ENCODE measurements at regions not wholly inside any gene's neighbourhood (a gene's known extent, or its start where the extent isn't known, plus 50 kb on each side); places are given as distances from the start of the nearest gene placed in this dataset.

DNA sequence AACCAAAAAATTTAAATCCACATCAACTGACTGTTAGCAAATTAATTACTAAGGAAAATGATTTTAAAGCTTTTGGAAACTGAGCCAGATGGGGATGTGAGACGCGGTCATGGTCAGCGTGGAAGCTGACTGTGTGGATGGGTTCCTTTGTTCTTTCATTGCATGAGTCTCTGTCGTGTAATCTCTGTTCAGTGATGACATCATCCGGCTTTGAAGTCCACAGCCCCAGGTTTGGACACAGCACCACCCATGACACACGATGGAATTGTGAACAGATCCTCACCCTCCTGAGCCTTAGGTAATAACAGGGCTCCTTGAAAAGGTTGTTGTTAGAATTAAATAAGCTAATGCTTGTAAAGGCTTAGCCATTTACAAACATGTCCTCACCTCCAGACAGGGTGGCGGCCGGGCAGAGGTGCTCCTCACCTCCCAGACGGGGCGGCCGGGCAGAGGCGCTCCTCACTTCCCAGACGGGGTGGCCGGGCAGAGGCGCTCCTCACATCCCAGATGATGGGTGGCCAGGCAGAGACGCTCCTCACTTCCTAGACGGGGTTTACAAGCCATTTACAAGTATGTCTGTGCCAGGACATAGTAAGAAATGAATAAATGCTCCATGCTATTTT lies 677.3 kb downstream of the TBC1D22A start:
- Histone ChIP-seq H3K4me3 (ENCODE audit: low read length) (no peak overlapping the region), H3K27me3 (ENCODE audit: insufficient read depth, low read length) (no peaks in the 10 kb centered on the region), H3K9me3 (ENCODE audit: low read depth, low read length) (no peaks in the 10 kb centered on the region), H3K4me1 (ENCODE audit: insufficient read depth, low read length) (no peaks in the 10 kb centered on the region)

DNA sequence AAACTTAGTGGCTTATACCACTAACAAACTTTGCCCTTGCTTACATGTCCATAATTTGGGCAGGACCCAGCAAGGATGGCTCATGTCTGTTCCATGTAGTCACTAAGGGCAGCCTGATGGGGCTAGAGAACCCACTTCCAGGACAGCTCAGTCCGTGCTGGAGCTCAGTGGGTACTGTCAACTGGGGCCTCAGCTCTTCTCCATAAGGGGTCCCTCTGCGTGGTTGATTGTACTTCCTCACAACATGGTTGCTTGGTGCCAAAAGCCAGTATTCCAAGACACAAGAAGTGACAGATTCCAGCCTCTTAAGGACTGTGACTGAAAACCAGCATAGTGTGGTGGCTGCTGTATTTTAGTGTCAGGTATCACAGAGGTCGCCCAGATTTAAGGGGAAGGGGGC lies 675.2 kb downstream of the TBC1D22A start:
- no peaks in the 10 kb centered on the region for H3K4me1 ChIP-seq (ENCODE audit: insufficient read depth, low read length)
- no peaks in the 10 kb centered on the region for H3K27me3 ChIP-seq (ENCODE audit: insufficient read depth, low read length)
- H3K9me3 ChIP-seq (ENCODE audit: low read depth, low read length): no peaks in the 10 kb centered on the region
- H3K4me3 ChIP-seq (ENCODE audit: low read length): no peak overlapping the region

DNA sequence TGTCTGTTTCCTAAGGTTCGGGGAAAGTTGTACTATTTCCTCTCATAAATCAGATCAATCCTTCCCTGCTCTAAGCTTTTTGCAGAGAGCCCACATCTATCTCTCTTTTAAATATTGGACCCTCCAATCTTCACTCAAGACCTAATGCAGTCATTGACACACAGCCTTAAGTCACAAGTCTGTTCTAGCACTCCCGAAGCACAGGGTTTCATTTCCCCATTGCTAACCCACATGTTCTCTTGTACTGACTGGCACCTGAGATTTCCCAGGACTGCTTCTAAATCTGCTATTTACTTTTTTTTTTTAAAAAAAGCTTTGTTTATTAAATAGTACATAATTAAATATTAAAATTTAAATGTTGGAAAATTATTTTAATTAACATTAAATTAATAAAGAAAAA lies 674.7 kb downstream of the TBC1D22A start:
- Histone ChIP-seq H3K27me3 (ENCODE audit: insufficient read depth, low read length) (no peaks in the 10 kb centered on the region), H3K9me3 (ENCODE audit: low read depth, low read length) (no peaks in the 10 kb centered on the region), H3K4me1 (ENCODE audit: insufficient read depth, low read length) (no peaks in the 10 kb centered on the region), H3K4me3 (ENCODE audit: low read length) (no peak overlapping the region)

DNA sequence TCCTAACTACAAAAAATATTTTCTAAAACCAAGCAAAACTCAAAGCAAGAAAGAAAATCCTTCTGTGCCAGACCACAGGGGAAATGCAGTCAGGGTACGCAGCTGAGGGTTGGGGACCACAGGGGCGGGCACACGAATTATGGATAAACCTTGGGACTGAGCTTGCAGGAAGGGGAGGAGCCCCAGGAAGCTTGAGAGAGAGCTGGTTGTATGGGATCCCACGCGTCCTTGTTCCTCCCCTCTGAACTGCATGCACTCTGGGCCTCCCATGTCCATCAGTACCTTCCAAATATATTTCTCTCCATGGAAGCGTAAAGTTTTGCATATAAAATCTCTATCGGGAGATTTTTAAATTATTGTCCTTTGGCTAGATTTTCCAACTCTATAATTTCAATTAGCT lies 673.4 kb downstream of the TBC1D22A start:
- no peak overlapping the region for H3K4me3 ChIP-seq (ENCODE audit: low read length)
- H3K4me1 ChIP-seq (ENCODE audit: insufficient read depth, low read length): no peaks in the 10 kb centered on the region
- H3K27me3 ChIP-seq (ENCODE audit: insufficient read depth, low read length): no peaks in the 10 kb centered on the region
- no peaks in the 10 kb centered on the region for H3K9me3 ChIP-seq (ENCODE audit: low read depth, low read length)

DNA sequence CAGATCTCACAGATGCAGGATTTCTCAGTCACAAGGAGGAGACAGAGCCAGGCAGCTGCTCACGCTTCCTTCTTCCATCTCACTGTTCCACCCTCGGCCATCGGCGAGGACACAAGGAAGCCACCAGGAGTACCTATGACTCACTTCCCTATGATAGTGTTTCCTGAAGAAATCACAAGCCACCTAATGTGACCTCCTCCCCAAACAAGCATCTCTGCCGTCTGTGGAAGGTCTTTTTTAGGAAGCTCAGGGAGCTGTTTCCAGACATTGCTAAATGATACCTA lies 672.7 kb downstream of the TBC1D22A start:
- H3K4me1 ChIP-seq (ENCODE audit: insufficient read depth, low read length): no peaks in the 10 kb centered on the region
- no peaks in the 10 kb centered on the region for H3K9me3 ChIP-seq (ENCODE audit: low read depth, low read length)
- H3K4me3 ChIP-seq (ENCODE audit: low read length): no peak overlapping the region
- H3K27me3 ChIP-seq (ENCODE audit: insufficient read depth, low read length): no peaks in the 10 kb centered on the region

DNA sequence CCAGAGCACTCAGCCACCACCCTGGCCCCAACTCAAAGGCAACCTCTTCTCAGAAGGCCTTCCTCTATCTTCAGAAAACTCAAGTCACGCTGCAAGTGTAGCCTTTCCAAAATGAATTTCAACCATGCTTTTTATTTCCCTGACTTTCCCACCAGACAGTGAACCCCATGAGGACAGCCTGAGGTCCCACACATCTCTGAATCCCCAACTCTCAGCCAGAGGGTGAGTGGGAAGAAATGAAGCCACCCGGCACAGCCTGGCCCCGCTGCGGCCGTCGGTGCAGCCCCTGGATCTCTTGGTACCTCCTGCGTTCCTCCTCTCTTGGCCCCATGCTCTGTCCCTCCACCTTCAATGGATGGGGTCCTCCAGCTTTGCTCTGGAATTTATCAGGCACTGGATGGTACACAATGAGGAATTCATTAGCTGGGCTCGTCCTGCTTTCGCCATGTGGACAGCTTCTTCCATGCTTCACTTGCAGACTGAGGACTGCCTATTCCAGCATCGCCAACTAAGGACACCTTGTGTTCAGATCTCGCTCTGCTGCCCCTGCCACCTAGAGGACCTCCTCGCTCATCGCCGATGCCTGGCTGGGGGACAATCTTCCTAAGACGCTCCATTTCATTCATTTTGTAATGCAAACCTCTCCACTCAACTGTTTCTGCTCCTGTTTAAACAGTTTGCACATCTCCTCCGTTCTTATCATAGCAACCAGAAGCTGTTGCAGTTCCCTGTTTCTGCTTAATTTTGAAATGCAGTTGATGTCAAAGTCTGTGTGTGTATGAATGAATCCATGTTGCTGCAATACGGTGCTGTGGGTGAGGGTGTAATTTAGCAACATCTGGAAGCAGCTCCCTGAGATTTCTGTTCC lies 672.1 kb downstream of the TBC1D22A start:
- H3K27me3 ChIP-seq (ENCODE audit: insufficient read depth, low read length): no peaks in the 10 kb centered on the region
- no peak overlapping the region for H3K4me3 ChIP-seq (ENCODE audit: low read length)
- no peaks in the 10 kb centered on the region for H3K9me3 ChIP-seq (ENCODE audit: low read depth, low read length)
- H3K4me1 ChIP-seq (ENCODE audit: insufficient read depth, low read length): no peaks in the 10 kb centered on the region

DNA sequence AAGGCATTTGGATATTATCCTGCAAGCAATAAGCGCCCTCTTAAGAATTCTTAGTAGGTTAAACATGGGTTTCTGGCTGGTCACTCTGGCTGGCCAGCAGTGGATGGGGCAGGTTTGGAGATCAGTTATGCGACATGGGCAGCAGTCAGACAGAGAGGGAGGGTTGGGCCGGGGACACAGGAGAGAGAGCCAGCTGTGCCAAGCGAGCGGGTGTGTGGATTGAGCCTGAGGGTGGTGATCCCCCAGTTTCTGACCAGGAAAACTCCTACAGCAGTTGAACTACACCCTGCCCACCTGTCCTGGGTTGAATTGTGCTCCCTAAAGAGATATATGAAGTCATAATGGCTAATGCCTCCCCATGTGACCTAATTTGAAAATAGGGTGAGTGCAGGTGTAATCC lies 671.2 kb downstream of the TBC1D22A start:
- Histone ChIP-seq H3K4me1 (ENCODE audit: insufficient read depth, low read length) (no peaks in the 10 kb centered on the region), H3K4me3 (ENCODE audit: low read length) (no peak overlapping the region), H3K27me3 (ENCODE audit: insufficient read depth, low read length) (no peaks in the 10 kb centered on the region), H3K9me3 (ENCODE audit: low read depth, low read length) (no peaks in the 10 kb centered on the region)

DNA sequence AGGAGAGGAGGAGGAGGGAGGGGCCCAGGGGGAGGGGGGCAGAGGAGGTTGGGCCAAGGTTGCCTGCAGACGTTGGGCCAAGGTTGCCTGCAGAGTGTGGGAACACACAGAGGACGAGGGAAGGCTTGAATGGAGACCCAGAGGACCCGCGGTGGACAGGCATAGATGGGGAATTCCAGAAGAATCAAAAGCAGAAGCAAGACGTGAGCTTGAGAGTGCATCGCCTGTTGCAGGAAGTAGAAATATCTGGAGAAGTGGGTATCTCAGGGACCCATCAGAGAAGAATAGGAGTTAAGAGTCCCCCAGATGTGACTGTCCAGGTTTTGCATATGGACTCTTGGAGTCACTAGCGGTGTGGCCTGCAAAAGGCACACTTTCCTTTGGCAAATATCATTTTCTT lies 670.2 kb downstream of the TBC1D22A start:
- Histone ChIP-seq H3K27me3 (ENCODE audit: insufficient read depth, low read length) (peaks cover 3% of the 10 kb centered on the region), H3K9me3 (ENCODE audit: low read depth, low read length) (no peaks in the 10 kb centered on the region), H3K4me3 (ENCODE audit: low read length) (no peak overlapping the region)

DNA sequence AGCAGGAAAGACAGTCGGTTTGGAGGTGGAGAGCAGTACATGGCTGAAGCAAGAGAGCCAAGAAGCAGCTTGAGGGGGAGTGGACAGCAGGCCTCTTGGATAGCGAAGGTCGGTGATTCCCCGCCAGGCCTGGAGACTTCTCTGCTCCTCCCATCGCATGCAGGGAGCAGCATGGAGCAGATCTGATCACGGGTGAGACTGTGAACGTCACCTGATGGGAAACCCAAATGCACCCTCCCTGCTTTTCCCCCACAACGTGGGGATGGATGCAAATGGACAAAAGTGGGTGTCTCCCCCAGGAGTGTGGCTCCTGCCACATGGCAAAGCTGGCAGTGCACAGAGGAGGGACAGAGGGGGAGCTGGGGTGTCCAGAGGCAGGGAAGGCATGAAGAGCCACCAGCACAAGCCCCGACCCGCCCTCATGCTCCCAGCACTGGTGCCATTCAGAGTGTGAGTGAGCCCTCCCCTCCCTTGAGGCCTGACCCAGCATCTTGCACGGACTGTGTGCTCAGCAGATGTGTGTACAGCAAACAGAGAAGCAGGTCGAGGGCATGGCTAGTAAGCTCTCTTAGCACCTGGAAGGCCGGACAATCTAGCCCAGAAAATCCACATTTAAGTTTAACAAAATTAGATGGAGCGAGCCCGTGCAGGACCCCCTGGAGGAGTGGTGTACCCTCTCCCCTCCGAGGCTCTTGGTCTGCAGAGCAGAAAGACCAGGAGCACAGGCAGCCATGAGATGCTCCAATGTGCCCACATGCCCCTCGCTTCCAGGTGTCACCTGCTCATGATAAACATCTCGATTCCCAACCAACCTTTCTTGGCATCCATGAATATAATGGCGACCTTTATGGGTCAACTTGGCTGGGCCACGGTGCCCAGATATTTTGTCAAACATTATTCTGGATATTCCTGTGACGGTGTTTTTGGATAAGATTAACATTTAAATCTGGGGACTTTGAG lies 661.7 kb downstream of the TBC1D22A start:
- no peaks in the 10 kb centered on the region for H3K9me3 ChIP-seq (ENCODE audit: low read depth, low read length)
- H3K27me3 ChIP-seq (ENCODE audit: insufficient read depth, low read length): peaks cover 3% of the 10 kb centered on the region
- no peaks in the 10 kb centered on the region for H3K4me1 ChIP-seq (ENCODE audit: insufficient read depth, low read length)
- no peak overlapping the region for H3K4me3 ChIP-seq (ENCODE audit: low read length)

More for the DNA sequence above, 670.2 kb downstream of the TBC1D22A start:
- no peaks in the 10 kb centered on the region for H3K4me1 ChIP-seq (ENCODE audit: insufficient read depth, low read length)

DNA sequence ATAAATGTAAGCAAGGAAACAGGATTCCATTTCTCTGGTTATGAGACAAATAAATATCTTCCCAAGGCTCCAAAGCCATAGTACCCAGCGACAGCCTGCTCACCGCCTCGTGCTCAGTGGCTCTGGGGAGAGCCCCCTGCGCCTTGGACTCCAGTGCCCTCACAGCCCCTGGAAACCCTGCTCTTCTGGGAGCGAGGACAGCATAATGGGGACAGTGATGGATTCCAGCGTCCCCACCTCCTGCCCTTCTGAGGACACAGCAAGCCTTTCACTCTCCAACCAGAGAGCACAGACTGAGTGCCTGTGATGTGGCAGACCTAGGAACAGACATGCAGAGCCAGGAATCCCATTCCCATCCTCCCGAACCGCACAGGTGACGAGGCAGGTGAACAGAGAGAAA lies 660.8 kb downstream of the TBC1D22A start:
- H3K4me1 ChIP-seq (ENCODE audit: insufficient read depth, low read length): no peaks in the 10 kb centered on the region
- H3K27me3 ChIP-seq (ENCODE audit: insufficient read depth, low read length): peaks cover 3% of the 10 kb centered on the region
- H3K9me3 ChIP-seq (ENCODE audit: low read depth, low read length): no peaks in the 10 kb centered on the region
- H3K4me3 ChIP-seq (ENCODE audit: low read length): no peak overlapping the region

DNA sequence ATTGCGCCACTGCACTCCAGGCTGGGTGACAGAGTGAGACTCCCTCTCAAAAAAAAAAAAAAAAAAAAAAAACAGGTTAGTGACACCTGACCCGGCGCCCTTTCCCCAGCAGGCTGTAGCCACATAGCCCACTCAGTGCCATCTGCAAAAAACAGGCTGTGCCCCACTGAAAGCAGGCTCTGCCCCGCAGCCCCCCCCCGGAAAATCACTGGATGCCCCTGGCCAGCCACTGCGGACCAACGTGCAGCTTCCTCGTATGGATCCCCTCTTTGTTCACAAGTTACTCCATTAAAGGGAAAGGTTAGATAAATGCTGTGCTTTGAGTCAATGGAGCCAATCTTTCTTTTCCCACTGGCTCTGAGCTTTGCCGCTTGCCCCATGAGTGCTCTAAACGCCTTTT lies 660.3 kb downstream of the TBC1D22A start:
- Histone ChIP-seq H3K4me3 (ENCODE audit: low read length) (no peak overlapping the region), H3K4me1 (ENCODE audit: insufficient read depth, low read length) (no peaks in the 10 kb centered on the region), H3K27me3 (ENCODE audit: insufficient read depth, low read length) (no peaks in the 10 kb centered on the region), H3K9me3 (ENCODE audit: low read depth, low read length) (no peaks in the 10 kb centered on the region)

DNA sequence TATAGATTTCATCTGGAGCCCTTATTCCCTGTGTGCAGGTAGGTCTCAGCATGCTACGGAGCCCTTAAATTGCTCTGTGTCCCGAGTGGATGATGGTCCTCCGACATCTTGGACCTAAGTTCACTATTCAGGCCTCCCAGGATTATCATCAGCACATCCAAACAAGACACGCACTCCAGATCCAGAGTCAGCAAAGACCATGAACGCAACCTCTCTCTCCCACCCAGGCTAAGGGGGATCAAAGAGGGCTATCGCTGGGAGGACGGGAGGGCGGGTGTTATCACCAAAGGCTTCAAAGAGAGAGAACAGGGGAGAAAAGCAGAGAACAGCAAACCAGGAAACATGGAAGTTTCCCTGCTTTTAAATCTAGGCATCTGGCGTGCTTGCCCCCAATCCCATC lies 659.4 kb downstream of the TBC1D22A start:
- Histone ChIP-seq H3K4me3 (ENCODE audit: low read length) (no peak overlapping the region), H3K9me3 (ENCODE audit: low read depth, low read length) (no peaks in the 10 kb centered on the region), H3K4me1 (ENCODE audit: insufficient read depth, low read length) (no peaks in the 10 kb centered on the region), H3K27me3 (ENCODE audit: insufficient read depth, low read length) (no peaks in the 10 kb centered on the region)

DNA sequence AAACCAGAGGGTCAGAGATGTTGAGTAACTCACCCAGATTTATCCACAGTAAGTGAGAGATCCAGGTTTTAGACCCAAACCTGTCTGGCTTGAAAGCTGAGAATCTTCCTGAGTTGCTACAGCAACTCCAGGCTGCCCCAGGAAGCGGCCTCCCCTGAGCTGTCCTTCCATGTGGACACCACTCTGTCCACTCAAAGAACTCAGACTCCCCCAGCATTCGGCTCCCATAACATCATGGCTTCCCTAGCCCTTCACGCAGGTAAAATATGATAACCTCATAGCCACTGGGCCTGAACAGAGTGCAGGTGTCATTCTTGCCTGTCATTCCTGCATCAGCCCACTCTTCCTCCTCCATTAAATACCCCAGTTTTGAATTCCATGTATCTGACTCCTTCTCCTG lies 657.8 kb downstream of the TBC1D22A start:
- Histone ChIP-seq H3K27me3 (ENCODE audit: insufficient read depth, low read length) (no peaks in the 10 kb centered on the region), H3K4me1 (ENCODE audit: insufficient read depth, low read length) (no peaks in the 10 kb centered on the region), H3K4me3 (ENCODE audit: low read length) (no peak overlapping the region), H3K9me3 (ENCODE audit: low read depth, low read length) (no peaks in the 10 kb centered on the region)

DNA sequence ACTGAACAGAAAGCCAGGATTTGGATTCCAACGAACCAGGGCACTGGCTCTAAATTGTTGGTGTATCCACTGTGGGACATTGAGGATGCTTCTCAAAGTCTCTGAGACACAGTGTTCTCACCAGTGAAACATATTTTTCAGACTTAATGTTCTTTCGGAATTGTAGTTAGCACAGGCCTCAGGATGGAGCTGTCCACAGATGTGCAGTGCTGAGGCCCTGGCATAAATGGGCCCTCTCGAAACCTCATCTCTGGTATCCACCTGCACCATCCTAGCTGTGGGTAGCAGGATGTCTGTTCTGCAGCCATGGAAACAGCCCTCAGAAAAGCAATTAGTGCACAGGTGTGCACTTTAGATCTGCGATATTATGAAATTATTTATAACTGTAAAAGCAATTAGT lies 656.8 kb downstream of the TBC1D22A start:
- Histone ChIP-seq H3K4me1 (ENCODE audit: insufficient read depth, low read length) (no peaks in the 10 kb centered on the region), H3K27me3 (ENCODE audit: insufficient read depth, low read length) (no peaks in the 10 kb centered on the region), H3K4me3 (ENCODE audit: low read length) (no peak overlapping the region), H3K9me3 (ENCODE audit: low read depth, low read length) (no peaks in the 10 kb centered on the region)

DNA sequence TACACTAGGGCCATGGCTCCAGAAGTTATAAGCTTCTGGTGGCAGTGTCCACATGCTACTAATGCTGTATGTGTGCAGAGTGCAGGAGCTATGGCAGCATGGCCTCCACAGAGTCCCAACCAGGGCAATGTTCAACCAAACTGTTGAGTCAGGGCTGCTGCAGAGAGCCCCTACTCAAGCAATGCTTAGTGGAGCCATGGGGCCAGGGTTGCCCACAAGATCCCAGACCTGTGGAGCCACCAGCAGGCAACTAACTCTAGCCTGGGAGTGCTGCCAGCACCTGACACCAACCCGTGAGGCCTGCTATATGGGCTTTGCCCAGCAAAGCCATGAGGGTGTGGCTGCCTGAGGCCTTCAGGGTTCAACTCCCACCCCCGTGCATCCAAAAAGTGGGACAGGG lies 655.2 kb downstream of the TBC1D22A start:
- H3K4me3 ChIP-seq (ENCODE audit: low read length): no peak overlapping the region
- H3K27me3 ChIP-seq (ENCODE audit: insufficient read depth, low read length): no peaks in the 10 kb centered on the region
- no peaks in the 10 kb centered on the region for H3K4me1 ChIP-seq (ENCODE audit: insufficient read depth, low read length)

More for the DNA sequence above, 655.2 kb downstream of the TBC1D22A start:
- H3K9me3 ChIP-seq (ENCODE audit: low read depth, low read length): no peaks in the 10 kb centered on the region

Data from mononuclear cell (primary cell).